H1 (cell line): ENCODE measurements at regions not wholly inside any gene's neighbourhood (a gene's known extent, or its start where the extent isn't known, plus 50 kb on each side); places are given as distances from the start of the nearest gene placed in this dataset.

ENCODE experiments used
- CTCF ChIA-PET: fragments of 300-600 bp; sonication (Branson Sonifier 250); formaldehyde crosslinking; loops from one replicate; lab custom pipeline; 2021; ENCODE audit not compliant: partially characterized antibody; lab: Charles Lee
- POLR2A ChIA-PET: fragments of 300-600 bp; sonication (Branson Sonifier 250); formaldehyde crosslinking; loops from one replicate; lab custom pipeline; 2021; ENCODE audit warnings: inconsistent platforms; ENCODE audit not compliant: partially characterized antibody; lab: Charles Lee
- DNase-seq, 2 experiments: peaks; one replicate each; pipeline versions ENCODE4 v3.0.0 to v3.0.0-alpha.2; 2010 to 2022; ENCODE audit warnings: low spot score in 2 of 2, low read depth in 1 of 2, mixed read lengths in 1 of 2
- FAIRE-seq: peaks from 2 replicates; lab custom pipeline; 2011; peaks lifted over from hg19 to GRCh38; lab: Jason Lieb, UNC
- H2AFZ ChIP-seq: 2 replicates; pipeline ENCODE4 v1.8.1; 2012; ENCODE audit warnings: low read length, inconsistent platforms
- H2AK5ac ChIP-seq: 2 replicates; pipeline ENCODE4 v1.6.1; 2013; ENCODE audit warnings: low read depth, low read length
- H2BK120ac ChIP-seq: replicated peaks from 2 replicates; pipeline ENCODE3; 2013; ENCODE audit warnings: low read depth, low read length, inconsistent platforms
- H2BK12ac ChIP-seq: 2 replicates; pipeline ENCODE4 v1.6.1; 2013; ENCODE audit warnings: low read depth, low read length
- H2BK15ac ChIP-seq: 2 replicates; pipeline ENCODE4 v1.6.1; 2013; ENCODE audit warnings: low read length
- H2BK20ac ChIP-seq: 2 replicates; pipeline ENCODE4 v1.6.1; 2013; ENCODE audit warnings: low read length
- H2BK5ac ChIP-seq: 2 replicates; pipeline ENCODE4 v1.6.1; 2013; ENCODE audit warnings: low read depth, low read length
- H3K14ac ChIP-seq: 2 replicates; pipeline ENCODE4 v1.6.1; 2013; ENCODE audit warnings: inconsistent platforms; ENCODE audit not compliant: insufficient read length
- H3K18ac ChIP-seq: 2 replicates; pipeline ENCODE4 v1.6.1; 2013; ENCODE audit warnings: low read length; ENCODE audit errors: extremely low read depth
- H3K23ac ChIP-seq: 2 replicates; pipeline ENCODE4 v1.6.1; 2013; ENCODE audit warnings: inconsistent platforms; ENCODE audit not compliant: insufficient read length
- H3K23me2 ChIP-seq: 2 replicates; pipeline ENCODE4 v1.6.1; 2013; ENCODE audit warnings: low read depth, low read length
- H3K27ac ChIP-seq: 2 replicates; pipeline ENCODE4 v1.6.1; 2011; ENCODE audit warnings: low read depth, low read length, inconsistent platforms
- H3K27me3 ChIP-seq, 4 experiments: replicated peaks in 1 of 4; 1 replicate in 1 of 4; 2 replicates in 3 of 4; pipeline versions ENCODE4 v1.6.1 to v1.8.1; 2011 to 2013; ENCODE audit warnings: low read length in 3 of 4, mild to moderate bottlenecking in 3 of 4, inconsistent platforms in 2 of 4, mixed read lengths in 2 of 4, moderate library complexity in 1 of 4; ENCODE audit not compliant: control insufficient read depth in 3 of 4, insufficient read depth in 3 of 4; ENCODE audit errors: extremely low read depth in 1 of 4
- H3K36me3 ChIP-seq, 4 experiments: 2 replicates each; pipeline versions ENCODE4 v1.6.1 to v1.8.1; 2011 to 2013; ENCODE audit warnings: mild to moderate bottlenecking in 4 of 4, low read length in 3 of 4, moderate library complexity in 2 of 4, control low read depth in 1 of 4, inconsistent platforms in 1 of 4; ENCODE audit not compliant: insufficient read depth in 4 of 4, control insufficient read depth in 2 of 4
- H3K4ac ChIP-seq: replicated peaks from 2 replicates; pipeline ENCODE3; 2013; ENCODE audit warnings: low read length, low read depth, mixed read lengths, inconsistent platforms; ENCODE audit not compliant: insufficient read length
- H3K4me1 ChIP-seq, 4 experiments: replicated peaks in 1 of 4; 1 replicate in 1 of 4; 2 replicates in 3 of 4; pipeline versions ENCODE4 v1.6.1 to v1.8.1; 2011 to 2013; ENCODE audit warnings: low read length in 3 of 4, inconsistent platforms in 2 of 4, mixed read lengths in 1 of 4; ENCODE audit not compliant: insufficient read depth in 4 of 4, control insufficient read depth in 3 of 4
- H3K4me2 ChIP-seq, 2 experiments: 2 replicates each; pipeline versions ENCODE4 v1.6.1 to v1.8.1; 2011 to 2013; ENCODE audit warnings: low read depth in 2 of 2, low read length in 2 of 2, control low read depth in 1 of 2, inconsistent platforms in 1 of 2, mild to moderate bottlenecking in 1 of 2; ENCODE audit not compliant: insufficient read depth in 1 of 2
- H3K4me3 ChIP-seq, 4 experiments: fragments of 200-600, 300-600 bp in 1 of 4; sonication (generic), shearing (Covaris generic), sonication (Bioruptor Twin) in 1 of 4; 2 replicates each; pipeline versions ENCODE4 v1.5.1 to v1.8.1; 2011 to 2016; ENCODE audit warnings: low read length in 4 of 4, low read depth in 3 of 4, control low read depth in 2 of 4, inconsistent platforms in 2 of 4, mild to moderate bottlenecking in 2 of 4, mixed read lengths in 1 of 4, moderate library complexity in 1 of 4; ENCODE audit not compliant: insufficient read depth in 2 of 4; ENCODE audit errors: extremely low read depth in 1 of 4
- H3K56ac ChIP-seq: replicated peaks from 2 replicates; pipeline ENCODE3; 2013; ENCODE audit warnings: low read depth, mild to moderate bottlenecking, mixed read lengths, low read length, inconsistent platforms; ENCODE audit not compliant: insufficient read length
- H3K79me1 ChIP-seq: 2 replicates; pipeline ENCODE4 v1.6.1; 2013; ENCODE audit warnings: low read depth, low read length, control low read depth
- H3K79me2 ChIP-seq, 2 experiments: 2 replicates each; pipeline versions ENCODE4 v1.6.1 to v1.8.1; 2012 to 2013; ENCODE audit warnings: low read length in 2 of 2, mild to moderate bottlenecking in 2 of 2, inconsistent platforms in 1 of 2; ENCODE audit not compliant: insufficient read depth in 2 of 2, control insufficient read depth in 1 of 2
- H3K9ac ChIP-seq, 4 experiments: replicated peaks in 1 of 4; 1 replicate in 1 of 4; 2 replicates in 3 of 4; pipeline versions ENCODE4 v1.6.1 to v1.8.1; 2011 to 2013; ENCODE audit warnings: low read depth in 3 of 4, low read length in 3 of 4, control low read depth in 2 of 4, mild to moderate bottlenecking in 2 of 4, moderate library complexity in 2 of 4, inconsistent platforms in 1 of 4; ENCODE audit errors: extremely low read depth in 1 of 4
- H3K9me3 ChIP-seq, 2 experiments: 2 replicates each; pipeline versions ENCODE4 v1.6.1 to v1.8.1; 2012 to 2013; ENCODE audit warnings: mild to moderate bottlenecking in 2 of 2, moderate library complexity in 2 of 2, control low read depth in 1 of 2, inconsistent platforms in 1 of 2, low read depth in 1 of 2, low read length in 1 of 2, mixed read lengths in 1 of 2; ENCODE audit not compliant: insufficient read depth in 2 of 2
- H4K20me1 ChIP-seq, 2 experiments: replicated peaks in 1 of 2; 2 replicates each; pipeline versions ENCODE3 to v1.8.1; 2011 to 2013; ENCODE audit warnings: inconsistent platforms in 2 of 2, low read length in 2 of 2, mild to moderate bottlenecking in 1 of 2; ENCODE audit not compliant: insufficient read depth in 2 of 2, control insufficient read depth in 1 of 2
- H4K5ac ChIP-seq: 2 replicates; pipeline ENCODE4 v1.6.1; 2013; ENCODE audit warnings: low read length, low read depth, mixed read lengths, inconsistent platforms; ENCODE audit not compliant: insufficient read length
- H4K8ac ChIP-seq: 2 replicates; pipeline ENCODE4 v1.8.0; 2013; ENCODE audit warnings: mild to moderate bottlenecking, moderate library complexity, low read length, inconsistent platforms; ENCODE audit not compliant: insufficient read depth; ENCODE audit errors: extremely low read depth
- H4K91ac ChIP-seq: replicated peaks from 2 replicates; pipeline ENCODE3; 2013; ENCODE audit warnings: low read length, mixed read lengths, inconsistent platforms; ENCODE audit not compliant: insufficient read length
- EGR1 ChIP-seq: IDR thresholded peaks from 2 replicates; pipeline ENCODE4 v1.6.1; 2011; ENCODE audit warnings: low read depth, low read length, borderline replicate concordance
- TBP ChIP-seq: IDR thresholded peaks from 2 replicates; pipeline ENCODE4 v1.6.1; 2011; ENCODE audit warnings: low read depth, low read length, improper control_type of control experiment
- TEAD4 ChIP-seq: IDR thresholded peaks from 2 replicates; pipeline ENCODE4 v1.6.1; 2012; ENCODE audit warnings: low read depth, low read length, inconsistent platforms, mixed read lengths
- YY1 ChIP-seq: IDR thresholded peaks from 2 replicates; pipeline ENCODE4 v1.6.1; 2011; ENCODE audit warnings: low read depth, mild to moderate bottlenecking, low read length
- WGBS, 2 experiments: shearing (Covaris generic) in 1 of 2; methylation state at CpG; one replicate each; pipeline versions ENCODE4 v1.1.6 to v1.1.7; 2013 to 2015; ENCODE audit warnings: low lambda C conversion rate in 2 of 2, mixed read lengths in 2 of 2, inconsistent platforms in 1 of 2, low coverage in 1 of 2, missing lambda C conversion rate in 1 of 2; ENCODE audit not compliant: insufficient replicate concordance in 2 of 2, insufficient coverage in 1 of 2, insufficient read length in 1 of 2; ENCODE audit errors: extremely low coverage in 1 of 2, missing lambda C conversion rate in 1 of 2; 5-methylcytosine and 5-hydroxymethylcytosine counted together

DNA sequence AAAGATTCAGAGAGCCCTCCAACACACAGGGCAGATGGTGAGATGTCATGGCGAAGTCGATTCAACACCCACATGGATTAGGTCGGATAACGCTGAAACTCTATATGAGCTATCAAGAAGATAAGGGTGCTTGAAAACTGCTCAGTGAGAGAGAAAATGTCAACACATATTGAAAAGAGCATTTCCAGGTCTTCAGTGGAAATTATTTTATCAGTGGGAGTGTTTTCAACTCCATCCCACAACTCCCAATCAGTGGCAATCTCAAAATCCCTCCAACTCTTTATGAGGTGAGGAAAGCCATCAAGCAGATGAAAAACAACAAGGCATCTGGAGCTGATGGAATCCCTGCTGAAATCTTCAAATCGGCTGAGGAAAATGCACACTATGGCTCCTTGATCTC, 104.5 kb upstream of the KLHL14 start:
- DNase-seq (no peak), FAIRE-seq (no peak)
- Histone ChIP-seq H3K56ac (no peak overlapping the region), H2BK20ac (no peak overlapping the region), H3K23me2 (no peaks in the 10 kb centered on the region; the same call in 1 of the 2 replicates), H3K4ac (no peak overlapping the region), H3K36me3 (no peaks in the 10 kb centered on the region), H2BK5ac (no peak overlapping the region), H3K18ac (no peak overlapping the region), H3K23ac (no peak overlapping the region), H3K9ac (no peak overlapping the region), H3K4me1 (peaks cover 0 to 2% (median 0%) of the 10 kb centered on the region in 4 experiments; a peak in 1 of 7 replicates), H4K20me1 (no peaks in the 10 kb centered on the region), H2BK120ac (no peak overlapping the region), H4K91ac (no peak overlapping the region), H3K9me3 (no peaks in the 10 kb centered on the region), H2AFZ (no peak overlapping the region), H2BK12ac (no peak overlapping the region), H4K5ac (no peak overlapping the region), H3K27ac (no peak overlapping the region), H4K8ac (no peak overlapping the region), H3K14ac (no peak overlapping the region), H3K4me2 (no peak overlapping the region), H2BK15ac (no peak overlapping the region), H3K79me2 (no peaks in the 10 kb centered on the region), H2AK5ac (no peak overlapping the region), H3K79me1 (no peaks in the 10 kb centered on the region), H3K4me3 (no peak overlapping the region), H3K27me3 (no peaks in the 10 kb centered on the region)
- ChIA-PET POLR2A (no interaction called here), CTCF (interaction anchor here (1.3 kb wide), 1 partner anchor 334 kb away, joined by 3 read pairs; no protein-coding TSS in a partner anchor)
- TF ChIP-seq YY1 (no peak), TBP (no peak), TEAD4 (no peak), EGR1 (no peak)
- WGBS, 2 experiments = 93% methylated on average over 5 of the region's 5 CpGs; no CpG with 5 or more reads in 1 of the 2 experiments
